Sigmoid colon (tissue), 4 donors: ENCODE measurements at regions not wholly inside any gene's neighbourhood (a gene's known extent, or its start where the extent isn't known, plus 50 kb on each side); places are given as distances from the start of the nearest gene placed in this dataset.

Experiments
- EP300 ChIP-seq, 4 donors: sonication (generic); formaldehyde crosslinking; IDR thresholded peaks; one replicate each; pipeline ENCODE4 v1.6.1; 2017; ENCODE audit warnings: antibody characterized with exemption in 4 of 4
- POLR2A ChIP-seq, 2 donors: fragments of 450-650 bp; IDR thresholded peaks; one replicate each; pipeline ENCODE4 v1.6.1; 2016; ENCODE audit warnings: antibody characterized with exemption in 2 of 2, mild to moderate bottlenecking in 2 of 2, moderate library complexity in 2 of 2
- POLR2AphosphoS5 ChIP-seq, 4 donors: sonication (generic); formaldehyde crosslinking; IDR thresholded peaks; one replicate each; pipeline ENCODE4 v1.6.1; 2017; ENCODE audit warnings: antibody characterized with exemption in 4 of 4
- TF ChIP-seq, protein P1 (sequence below), 4 experiments: fragments of 450-650 bp in 3 of 4; fragments of 200-600 bp in 1 of 4; IDR thresholded peaks; one replicate each; pipeline ENCODE4 v1.5.1; 2016 to 2019; ENCODE audit warnings: antibody characterized with exemption in 4 of 4, mild to moderate bottlenecking in 3 of 4, moderate library complexity in 2 of 4

DNA sequence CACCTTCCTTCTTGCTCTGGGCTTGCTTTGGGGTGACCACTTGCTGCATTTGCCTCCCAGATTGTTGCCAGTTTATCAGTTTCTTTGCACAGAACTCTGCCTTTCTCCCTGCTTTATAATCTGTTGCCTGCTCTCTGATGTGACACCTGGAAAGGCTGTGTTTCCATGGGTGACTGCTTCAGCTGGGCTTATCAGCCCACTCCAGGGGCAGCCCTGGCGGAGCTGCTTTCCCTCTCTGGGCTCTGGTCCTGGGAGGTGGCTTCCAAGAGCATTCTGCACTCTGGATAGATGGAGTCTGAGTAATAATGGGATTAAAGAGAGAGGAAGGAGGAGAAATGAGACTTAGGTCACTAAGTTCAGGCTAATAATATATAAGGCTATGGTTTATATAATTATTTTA lies 352.7 kb downstream of the TSN start:
- TF ChIP-seq, protein P1, sequence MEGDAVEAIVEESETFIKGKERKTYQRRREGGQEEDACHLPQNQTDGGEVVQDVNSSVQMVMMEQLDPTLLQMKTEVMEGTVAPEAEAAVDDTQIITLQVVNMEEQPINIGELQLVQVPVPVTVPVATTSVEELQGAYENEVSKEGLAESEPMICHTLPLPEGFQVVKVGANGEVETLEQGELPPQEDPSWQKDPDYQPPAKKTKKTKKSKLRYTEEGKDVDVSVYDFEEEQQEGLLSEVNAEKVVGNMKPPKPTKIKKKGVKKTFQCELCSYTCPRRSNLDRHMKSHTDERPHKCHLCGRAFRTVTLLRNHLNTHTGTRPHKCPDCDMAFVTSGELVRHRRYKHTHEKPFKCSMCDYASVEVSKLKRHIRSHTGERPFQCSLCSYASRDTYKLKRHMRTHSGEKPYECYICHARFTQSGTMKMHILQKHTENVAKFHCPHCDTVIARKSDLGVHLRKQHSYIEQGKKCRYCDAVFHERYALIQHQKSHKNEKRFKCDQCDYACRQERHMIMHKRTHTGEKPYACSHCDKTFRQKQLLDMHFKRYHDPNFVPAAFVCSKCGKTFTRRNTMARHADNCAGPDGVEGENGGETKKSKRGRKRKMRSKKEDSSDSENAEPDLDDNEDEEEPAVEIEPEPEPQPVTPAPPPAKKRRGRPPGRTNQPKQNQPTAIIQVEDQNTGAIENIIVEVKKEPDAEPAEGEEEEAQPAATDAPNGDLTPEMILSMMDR (IDR thresholded peaks at IDR 0.05), result no peak
- no peak for TF ChIP-seq EP300 (IDR thresholded peaks at IDR 0.05)
- no peak for TF ChIP-seq POLR2AphosphoS5 (IDR thresholded peaks at IDR 0.05)
- no peak for TF ChIP-seq POLR2A (IDR thresholded peaks at IDR 0.05)
